Colonic mucosa (tissue), 4 donors: ENCODE measurements at regions not wholly inside any gene's neighbourhood (a gene's known extent, or its start where the extent isn't known, plus 50 kb on each side); places are given as distances from the start of the nearest gene placed in this dataset.

Experiments used
- DNase-seq: peaks from one replicate; pipeline ENCODE4 v3.0.0-alpha.2; 2020
- H3K27ac ChIP-seq: fragments of 200-600 bp; one replicate; pipeline ENCODE4 v1.8.0; 2021
- H3K27me3 ChIP-seq: fragments of 200-600 bp; one replicate; pipeline ENCODE4 v1.8.0; 2021
- H3K36me3 ChIP-seq: fragments of 200-600 bp; one replicate; pipeline ENCODE4 v1.8.0; 2021
- H3K4me1 ChIP-seq: fragments of 200-600 bp; one replicate; pipeline ENCODE4 v1.8.0; 2021; ENCODE audit warnings: mild to moderate bottlenecking
- H3K4me3 ChIP-seq: fragments of 200-600 bp; one replicate; pipeline ENCODE4 v1.8.0; 2021
- H3K9ac ChIP-seq, 2 donors: one replicate each; pipeline ENCODE4 v1.7.0; 2013; ENCODE audit warnings: control low read depth in 2 of 2, low read depth in 2 of 2, low read length in 2 of 2
- H3K9me3 ChIP-seq: fragments of 200-600 bp; one replicate; pipeline ENCODE4 v1.8.0; 2021
- CTCF ChIP-seq: fragments of 200-600 bp; IDR thresholded peaks from one replicate; pipeline ENCODE4 v1.8.0; 2022; ENCODE audit warnings: antibody characterized with exemption, mild to moderate bottlenecking
- intact Hi-C: fragments of 100-400 bp; cut with DNase I; formaldehyde crosslinking; loops from one replicate; pipeline ENCODE4 v1.14.1; 2022
- donor health status: healthy.
- donor health status: DM: no; HTN: no; CAD: no.
- donor health status: DM: no; HTN: no; CAD: no.

GRCh38 chr20:48339190-48339985 is 488.4 kb downstream of the PREX1 start:
- no peak for TF ChIP-seq CTCF
- Histone ChIP-seq H3K9me3 (no peaks in the 10 kb centered on the region), H3K27me3 (no peaks in the 10 kb centered on the region), H3K4me3 (no peak overlapping the region), H3K4me1 (no peaks in the 10 kb centered on the region), H3K9ac (no peak overlapping the region), H3K27ac (no peak overlapping the region), H3K36me3 (no peaks in the 10 kb centered on the region)
- intact Hi-C loops, result no loop called here
- no peak for DNase-seq

DNA sequence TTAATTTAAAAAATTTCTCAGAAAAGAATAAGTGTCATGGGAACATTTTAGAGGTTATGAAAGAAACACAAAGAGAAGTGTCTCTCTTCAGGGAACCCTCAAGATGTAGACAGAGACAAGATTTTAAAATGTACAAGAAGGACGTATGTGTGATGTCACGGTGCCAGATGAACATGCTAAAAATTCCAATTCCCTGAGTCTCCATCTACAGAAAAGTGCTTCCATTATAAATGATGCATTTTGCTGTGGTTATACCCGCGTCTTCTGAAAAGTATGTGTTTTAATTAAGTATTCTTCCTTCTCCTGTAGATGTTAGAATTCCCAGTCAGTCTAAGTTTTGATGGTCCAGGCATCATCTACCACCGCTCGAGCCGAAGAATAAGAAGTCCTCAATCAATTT is 489.1 kb downstream of the PREX1 start:
- no peak for DNase-seq
- Histone ChIP-seq H3K4me3 (no peak overlapping the region), H3K27me3 (no peaks in the 10 kb centered on the region), H3K36me3 (no peaks in the 10 kb centered on the region), H3K9ac (no peak overlapping the region), H3K9me3 (no peaks in the 10 kb centered on the region), H3K4me1 (no peaks in the 10 kb centered on the region), H3K27ac (no peak overlapping the region)
- no peak for TF ChIP-seq CTCF
- intact Hi-C loops, result no loop called here

DNA sequence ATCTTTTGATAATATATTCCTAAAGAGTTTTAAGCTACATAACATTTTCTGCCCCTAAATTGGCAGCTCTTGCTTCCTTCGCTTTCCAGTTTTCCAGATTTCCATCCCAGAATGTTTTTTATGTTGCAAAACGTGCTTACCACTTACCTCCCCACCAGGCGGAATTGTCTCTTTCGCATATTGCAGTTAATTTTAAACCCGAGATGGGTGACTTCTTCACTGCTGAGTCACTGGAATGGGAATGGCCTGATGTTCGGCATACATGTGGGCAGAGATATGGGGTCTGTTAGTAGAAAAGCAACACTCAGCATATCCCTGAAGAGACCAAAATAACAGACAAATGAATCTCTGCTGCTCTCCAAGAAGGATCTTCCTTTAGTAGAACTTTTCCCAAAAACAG is 491.2 kb downstream of the PREX1 start:
- Histone ChIP-seq H3K27ac (no peak overlapping the region), H3K36me3 (no peaks in the 10 kb centered on the region), H3K4me3 (no peak overlapping the region), H3K27me3 (no peaks in the 10 kb centered on the region), H3K4me1 (no peaks in the 10 kb centered on the region), H3K9ac (no peak overlapping the region), H3K9me3 (no peaks in the 10 kb centered on the region)
- no peak for TF ChIP-seq CTCF
- DNase-seq, result no peak
- intact Hi-C loops, result no loop called here

- no peak for TF ChIP-seq CTCF
- DNase-seq, result no peak
- H3K9ac ChIP-seq, result no peak overlapping the region
- no peak overlapping the region for H3K27ac ChIP-seq
- no peaks in the 10 kb centered on the region for H3K4me1 ChIP-seq
- intact Hi-C loops, result no loop called here
- H3K36me3 ChIP-seq, result no peaks in the 10 kb centered on the region
- H3K27me3 ChIP-seq, result no peaks in the 10 kb centered on the region
- H3K9me3 ChIP-seq, result no peaks in the 10 kb centered on the region
- no peak overlapping the region for H3K4me3 ChIP-seq
Measured at GRCh38 chr20:48335308-48336050, 492.3 kb downstream of the PREX1 start.

DNA sequence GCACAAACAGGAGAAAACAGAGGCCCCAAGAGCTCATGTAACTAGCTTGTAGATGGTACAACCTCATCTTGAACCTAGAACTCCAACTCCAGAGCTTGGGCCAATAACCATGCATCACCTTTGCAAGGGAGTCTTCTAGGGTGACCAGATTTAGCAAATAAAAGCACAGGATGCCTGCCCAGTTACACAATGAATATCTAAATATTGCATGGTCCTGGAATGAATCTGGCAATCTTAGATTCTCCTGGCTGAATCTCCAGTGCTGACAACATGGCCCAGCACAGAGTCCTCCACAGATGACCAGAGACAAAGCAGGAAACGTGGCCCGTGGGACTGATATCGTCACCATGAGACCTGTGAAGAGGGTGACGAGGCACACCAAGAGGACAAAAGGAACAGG is 494.1 kb downstream of the PREX1 start:
- Histone ChIP-seq H3K27me3 (no peaks in the 10 kb centered on the region), H3K9ac (no peak overlapping the region), H3K4me3 (no peak overlapping the region), H3K36me3 (no peaks in the 10 kb centered on the region), H3K4me1 (no peaks in the 10 kb centered on the region), H3K27ac (no peak overlapping the region), H3K9me3 (no peaks in the 10 kb centered on the region)
- intact Hi-C loops, result no loop called here
- no peak for DNase-seq
- TF ChIP-seq CTCF, result no peak
